Body of pancreas (tissue), 4 donors: ENCODE measurements at regions not wholly inside any gene's neighbourhood (a gene's known extent, or its start where the extent isn't known, plus 50 kb on each side); places are given as distances from the start of the nearest gene placed in this dataset.

Experiments used
- CTCF ChIP-seq, 7 experiments: fragments of 450-650 bp in 4 of 7; fragments of 200-600 bp in 3 of 7; sonication (generic) in 3 of 7; IDR thresholded peaks; one replicate each; pipeline ENCODE4 v1.5.1; 2016 to 2019; ENCODE audit warnings: antibody characterized with exemption in 7 of 7
- POLR2A ChIP-seq, 3 donors: fragments of 450-650 bp; IDR thresholded peaks; one replicate each; pipeline ENCODE4 v1.6.1; 2016; ENCODE audit warnings: antibody characterized with exemption in 3 of 3, mild to moderate bottlenecking in 2 of 3

- no peak for TF ChIP-seq POLR2A (IDR thresholded peaks at IDR 0.05)
- TF ChIP-seq CTCF (IDR thresholded peaks at IDR 0.05) = no peak
Measured at GRCh38 chr14:22426711-22427110, 162.3 kb downstream of the DAD1 start.
